ENCODE measurements at regions not wholly inside any gene's neighbourhood (a gene's known extent, or its start where the extent isn't known, plus 50 kb on each side); places are given as distances from the start of the nearest gene placed in this dataset.

DNA sequence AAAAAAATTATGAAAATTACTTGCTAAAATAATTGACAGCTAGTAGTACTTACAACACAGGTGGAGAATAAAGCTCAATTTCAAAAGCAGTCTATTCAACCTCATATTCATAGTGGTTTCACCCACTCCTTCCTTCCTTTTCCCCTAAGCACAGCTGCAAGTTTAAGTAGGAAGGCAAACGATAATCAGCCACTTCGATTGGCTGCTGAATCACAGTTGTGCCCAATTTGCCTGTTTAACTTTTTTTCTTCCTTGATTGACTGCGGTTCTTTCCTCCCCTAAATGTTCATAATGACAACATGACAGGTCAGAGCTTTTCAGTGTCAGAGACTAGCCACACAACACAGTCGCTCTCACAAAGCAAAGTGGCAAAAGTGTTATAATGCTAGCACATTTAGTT is 468.0 kb upstream of the GBE1 start:
- Histone ChIP-seq H4K91ac (ENCODE audit: low read length) (no peak overlapping the region), H3K23ac (ENCODE audit: low read length in 2 of 2) (no peak overlapping the region)
- 76% methylated on average over 3 of the region's 4 CpGs for WGBS

DNA sequence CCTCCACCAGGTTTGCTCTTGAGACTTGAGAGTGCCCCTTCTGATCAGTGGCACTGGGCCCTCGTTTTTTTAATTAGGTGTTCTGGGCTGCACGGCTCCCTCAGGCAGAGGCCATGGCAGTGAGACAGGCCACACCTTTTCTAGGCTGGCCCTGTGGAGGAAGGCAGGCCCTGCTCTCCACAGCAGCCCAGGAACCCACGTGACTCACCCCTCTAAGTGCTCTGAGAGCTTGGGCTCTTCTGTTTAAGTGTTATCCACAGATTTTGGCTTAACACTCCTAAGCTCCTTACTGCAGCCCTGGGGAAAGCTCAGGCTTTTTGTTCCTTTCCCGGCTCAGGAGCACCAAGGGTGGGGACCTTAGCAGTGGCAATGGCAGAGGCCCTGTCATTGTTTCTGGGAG is 463.2 kb upstream of the GBE1 start:
- H3K4ac ChIP-seq (ENCODE audit: low read depth in 1 of 2, low read length in 2 of 2), result no peak overlapping the region
- no peak overlapping the region for H2BK5ac ChIP-seq (ENCODE audit: low read depth, low read length, poor library complexity, severe bottlenecking)
- no peak overlapping the region for H3K4me2 ChIP-seq (ENCODE audit: low read length, poor library complexity, severe bottlenecking)
- H3K14ac ChIP-seq (ENCODE audit: low read length in 2 of 2), result no peak overlapping the region
- 61% methylated on average over 4 of the region's 4 CpGs for WGBS
- H3K9ac ChIP-seq (ENCODE audit: low read length), result no peak overlapping the region
- H3K23ac ChIP-seq (ENCODE audit: low read length in 2 of 2), result no peak overlapping the region
- H2AFZ ChIP-seq (ENCODE audit: low read depth, low read length), result no peak overlapping the region
- no peak overlapping the region for H2AK5ac ChIP-seq (ENCODE audit: low read length, severe bottlenecking)
- H3K18ac ChIP-seq (ENCODE audit: low read depth in 1 of 2, low read length in 2 of 2), result no peak overlapping the region
- no peak overlapping the region for H4K91ac ChIP-seq (ENCODE audit: low read length)
- peaks cover 3% of the 10 kb centered on the region for H3K9me3 ChIP-seq (ENCODE audit: control insufficient read depth, low read length)
- no peak overlapping the region for H2BK120ac ChIP-seq (ENCODE audit: low read depth, low read length)
- H2BK12ac ChIP-seq (ENCODE audit: low read length in 2 of 2), result no peak overlapping the region
- no peaks in the 10 kb centered on the region for H3K27me3 ChIP-seq (ENCODE audit: control insufficient read depth in 1 of 2, insufficient read depth in 1 of 2, low read length in 2 of 2)
- no peak overlapping the region for H4K8ac ChIP-seq (ENCODE audit: low read length)
- no peaks in the 10 kb centered on the region for H3K36me3 ChIP-seq (ENCODE audit: control insufficient read depth in 1 of 2, insufficient read depth in 2 of 2, low read depth in 1 of 2, low read length in 2 of 2)
- H3K79me1 ChIP-seq (replicated peaks; ENCODE audit: low read length, poor library complexity, severe bottlenecking), result no peaks in the 10 kb centered on the region
- DNase-seq, result no peak
- no peak overlapping the region for H3K27ac ChIP-seq (ENCODE audit: low read length, poor library complexity, severe bottlenecking)
- H3K4me3 ChIP-seq (ENCODE audit: insufficient read depth in 1 of 2, low read depth in 1 of 2, low read length in 2 of 2), result no peak overlapping the region
- H2BK15ac ChIP-seq (ENCODE audit: low read depth, poor library complexity, severe bottlenecking), result no peak overlapping the region
- no peaks in the 10 kb centered on the region for H3K4me1 ChIP-seq (ENCODE audit: control insufficient read depth, insufficient read depth, low read depth, low read length)

More for the DNA sequence above, 468.0 kb upstream of the GBE1 start:
- no peak overlapping the region for H3K4ac ChIP-seq (ENCODE audit: low read depth in 1 of 2, low read length in 2 of 2)
- H2BK120ac ChIP-seq (ENCODE audit: low read depth, low read length), result no peak overlapping the region
- no peaks in the 10 kb centered on the region for H3K4me1 ChIP-seq (ENCODE audit: control insufficient read depth, insufficient read depth, low read depth, low read length)
- no peak overlapping the region for H2BK5ac ChIP-seq (ENCODE audit: low read depth, low read length, poor library complexity, severe bottlenecking)
- H3K79me1 ChIP-seq (replicated peaks; ENCODE audit: low read length, poor library complexity, severe bottlenecking), result no peaks in the 10 kb centered on the region
- H4K8ac ChIP-seq (ENCODE audit: low read length), result no peak overlapping the region
- H3K27me3 ChIP-seq (ENCODE audit: control insufficient read depth in 1 of 2, insufficient read depth in 1 of 2, low read length in 2 of 2), result no peaks in the 10 kb centered on the region
- no peak overlapping the region for H3K9ac ChIP-seq (ENCODE audit: low read length)
- no peaks in the 10 kb centered on the region for H3K36me3 ChIP-seq (ENCODE audit: control insufficient read depth in 1 of 2, insufficient read depth in 2 of 2, low read depth in 1 of 2, low read length in 2 of 2)
- H2BK15ac ChIP-seq (ENCODE audit: low read depth, poor library complexity, severe bottlenecking), result no peak overlapping the region
- no peak overlapping the region for H3K14ac ChIP-seq (ENCODE audit: low read length in 2 of 2)
- H3K27ac ChIP-seq (ENCODE audit: low read length, poor library complexity, severe bottlenecking), result no peak overlapping the region
- no peak overlapping the region for H3K4me3 ChIP-seq (ENCODE audit: insufficient read depth in 1 of 2, low read depth in 1 of 2, low read length in 2 of 2)
- no peaks in the 10 kb centered on the region for H3K9me3 ChIP-seq (ENCODE audit: control insufficient read depth, low read length)
- no peak overlapping the region for H2AK5ac ChIP-seq (ENCODE audit: low read length, severe bottlenecking)
- no peak overlapping the region for H2BK12ac ChIP-seq (ENCODE audit: low read length in 2 of 2)
- no peak overlapping the region for H3K4me2 ChIP-seq (ENCODE audit: low read length, poor library complexity, severe bottlenecking)
- no peak overlapping the region for H2AFZ ChIP-seq (ENCODE audit: low read depth, low read length)
- DNase-seq, result no peak
- H3K18ac ChIP-seq (ENCODE audit: low read depth in 1 of 2, low read length in 2 of 2), result no peak overlapping the region

DNA sequence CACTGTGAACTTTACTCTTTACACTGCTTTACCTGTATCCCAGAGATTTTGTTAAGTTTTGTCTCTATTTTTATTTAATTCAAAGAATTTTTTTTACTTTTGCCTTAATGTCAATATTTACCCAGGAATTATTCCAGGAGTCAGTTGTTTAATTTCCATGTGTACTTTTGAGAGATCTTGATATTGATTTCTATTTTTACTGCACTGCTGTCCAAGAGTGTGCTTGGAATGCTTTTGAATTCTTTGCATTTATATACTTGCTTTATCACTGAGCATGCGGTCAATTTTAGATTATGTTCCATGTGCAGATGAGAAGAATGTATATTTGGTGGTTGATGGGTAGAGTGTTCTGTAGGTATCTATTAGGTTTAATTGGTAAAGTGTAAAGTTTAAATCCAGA is 461.0 kb upstream of the GBE1 start:
- Histone ChIP-seq H3K4ac (ENCODE audit: low read depth in 1 of 2, low read length in 2 of 2) (no peak overlapping the region), H3K27ac (ENCODE audit: low read length, poor library complexity, severe bottlenecking) (no peak overlapping the region), H3K79me1 (replicated peaks; ENCODE audit: low read length, poor library complexity, severe bottlenecking) (no peaks in the 10 kb centered on the region), H2AFZ (ENCODE audit: low read depth, low read length) (no peak overlapping the region), H4K8ac (ENCODE audit: low read length) (no peak overlapping the region), H3K9me3 (ENCODE audit: control insufficient read depth, low read length) (peaks cover 3% of the 10 kb centered on the region), H3K14ac (ENCODE audit: low read length in 2 of 2) (no peak overlapping the region), H2BK15ac (ENCODE audit: low read depth, poor library complexity, severe bottlenecking) (no peak overlapping the region), H3K4me1 (ENCODE audit: control insufficient read depth, insufficient read depth, low read depth, low read length) (no peaks in the 10 kb centered on the region), H3K9ac (ENCODE audit: low read length) (no peak overlapping the region), H2BK120ac (ENCODE audit: low read depth, low read length) (no peak overlapping the region), H2BK12ac (ENCODE audit: low read length in 2 of 2) (no peak overlapping the region), H3K27me3 (ENCODE audit: control insufficient read depth in 1 of 2, insufficient read depth in 1 of 2, low read length in 2 of 2) (no peaks in the 10 kb centered on the region), H3K36me3 (ENCODE audit: control insufficient read depth in 1 of 2, insufficient read depth in 2 of 2, low read depth in 1 of 2, low read length in 2 of 2) (no peaks in the 10 kb centered on the region), H2AK5ac (ENCODE audit: low read length, severe bottlenecking) (no peak overlapping the region), H3K4me2 (ENCODE audit: low read length, poor library complexity, severe bottlenecking) (no peak overlapping the region), H3K4me3 (ENCODE audit: insufficient read depth in 1 of 2, low read depth in 1 of 2, low read length in 2 of 2) (no peak overlapping the region), H4K91ac (ENCODE audit: low read length) (no peak overlapping the region), H3K23ac (ENCODE audit: low read length in 2 of 2) (no peak overlapping the region), H3K18ac (ENCODE audit: low read depth in 1 of 2, low read length in 2 of 2) (no peak overlapping the region), H2BK5ac (ENCODE audit: low read depth, low read length, poor library complexity, severe bottlenecking) (no peak overlapping the region)
- no peak for DNase-seq
- whole genome bisulfite sequencing, result 94% methylated on average over 1 of the region's 1 CpG

DNA sequence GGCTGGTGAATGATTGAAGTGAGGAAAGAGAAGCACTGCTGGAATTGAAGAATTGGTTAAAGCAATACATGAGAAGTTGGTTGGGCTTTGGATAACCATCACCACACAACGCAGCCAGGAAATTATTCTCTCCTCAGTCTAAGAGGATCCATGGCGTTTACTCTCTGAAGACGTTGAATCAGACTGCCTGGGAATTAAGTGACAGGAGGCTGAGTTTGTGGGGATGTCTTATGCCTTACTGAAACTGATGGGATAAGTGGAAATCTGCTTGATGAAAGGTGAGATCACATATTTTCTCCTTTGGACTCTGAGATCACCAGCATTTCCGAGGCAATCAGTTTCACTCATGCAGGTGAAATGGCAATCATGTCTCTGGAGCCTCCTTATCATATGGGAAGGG is 456.1 kb upstream of the GBE1 start:
- Histone ChIP-seq H3K27ac (ENCODE audit: low read length, poor library complexity, severe bottlenecking) (no peak overlapping the region), H4K8ac (ENCODE audit: low read length) (no peak overlapping the region), H2BK12ac (ENCODE audit: low read length in 2 of 2) (no peak overlapping the region), H3K23ac (ENCODE audit: low read length in 2 of 2) (no peak overlapping the region), H4K91ac (ENCODE audit: low read length) (no peak overlapping the region), H2BK5ac (ENCODE audit: low read depth, low read length, poor library complexity, severe bottlenecking) (no peak overlapping the region), H3K4me2 (ENCODE audit: low read length, poor library complexity, severe bottlenecking) (no peak overlapping the region), H3K4me1 (ENCODE audit: control insufficient read depth, insufficient read depth, low read depth, low read length) (no peaks in the 10 kb centered on the region), H3K9ac (ENCODE audit: low read length) (no peak overlapping the region), H3K27me3 (ENCODE audit: control insufficient read depth in 1 of 2, insufficient read depth in 1 of 2, low read length in 2 of 2) (no peaks in the 10 kb centered on the region), H3K4me3 (ENCODE audit: insufficient read depth in 1 of 2, low read depth in 1 of 2, low read length in 2 of 2) (no peak overlapping the region), H2BK15ac (ENCODE audit: low read depth, poor library complexity, severe bottlenecking) (no peak overlapping the region), H3K36me3 (ENCODE audit: control insufficient read depth in 1 of 2, insufficient read depth in 2 of 2, low read depth in 1 of 2, low read length in 2 of 2) (no peaks in the 10 kb centered on the region), H3K9me3 (ENCODE audit: control insufficient read depth, low read length) (no peaks in the 10 kb centered on the region), H3K79me1 (replicated peaks; ENCODE audit: low read length, poor library complexity, severe bottlenecking) (no peaks in the 10 kb centered on the region), H3K14ac (ENCODE audit: low read length in 2 of 2) (no peak overlapping the region), H2BK120ac (ENCODE audit: low read depth, low read length) (no peak overlapping the region), H3K18ac (ENCODE audit: low read depth in 1 of 2, low read length in 2 of 2) (no peak overlapping the region), H3K4ac (ENCODE audit: low read depth in 1 of 2, low read length in 2 of 2) (no peak overlapping the region), H2AK5ac (ENCODE audit: low read length, severe bottlenecking) (no peak overlapping the region), H2AFZ (ENCODE audit: low read depth, low read length) (no peak overlapping the region)
- 88% methylated on average over 4 of the region's 4 CpGs for WGBS
- DNase-seq, result no peak

All from mesenchymal stem cell (in vitro differentiated cells and primary cell).